GM18951 (cell line): ENCODE measurements at regions not wholly inside any gene's neighbourhood (a gene's known extent, or its start where the extent isn't known, plus 50 kb on each side); places are given as distances from the start of the nearest gene placed in this dataset.
"Not testable (repeated sequence)": the region's sequence is repeated elsewhere in the genome, so short reads cannot be mapped to it uniquely, and the experiment has no call there.

Experiments
- POLR2A ChIP-seq: IDR thresholded peaks from 4 replicates; pipeline ENCODE4 v1.6.1; 2011; ENCODE audit warnings: mild to moderate bottlenecking; ENCODE audit not compliant: insufficient read length, insufficient read depth; ENCODE audit errors: extremely low read depth
- in situ Hi-C: fragments of 300-500 bp; cut with MboI; formaldehyde crosslinking; loops from one replicate; pipeline ENCODE4 v1.12.0; 2022; ENCODE audit warnings: low sequenced_read_pairs, mixed read lengths, inconsistent platforms; ENCODE audit not compliant: unreplicated experiment

- in situ Hi-C loops = no loop called here
These were observed 202.7 kb downstream of the RHOU start for GRCh38 chr1:228937851-228938536.

GRCh38 chr1:228938537-228938901, 203.2 kb downstream of the RHOU start:
- in situ Hi-C loops = no loop called here
- no peak for TF ChIP-seq POLR2A

More at GRCh38 chr1:228937851-228938536, 202.7 kb downstream of the RHOU start:
- TF ChIP-seq POLR2A = no peak

GRCh38 chr1:228939001-228939691, 203.9 kb downstream of the RHOU start:
- in situ Hi-C loops = no loop called here

GRCh38 chr1:228939881-228940392, 204.7 kb downstream of the RHOU start:
- TF ChIP-seq POLR2A = no peak
- in situ Hi-C loops = no loop called here

More at GRCh38 chr1:228939001-228939691, 203.9 kb downstream of the RHOU start:
- no peak for TF ChIP-seq POLR2A

GRCh38 chr1:228940526-228940925, 205.2 kb downstream of the RHOU start:
- no peak for TF ChIP-seq POLR2A
- in situ Hi-C loops = no loop called here

- TF ChIP-seq POLR2A = no peak
- in situ Hi-C loops = no loop called here
These were observed 205.6 kb downstream of the RHOU start for GRCh38 chr1:228940926-228941325.

GRCh38 chr1:228941666-228942065, 206.4 kb downstream of the RHOU start:
- in situ Hi-C loops = no loop called here
- TF ChIP-seq POLR2A = no peak

- in situ Hi-C loops = no loop called here
These were observed 208.2 kb downstream of the RHOU start for GRCh38 chr1:228943436-228943835.

GRCh38 chr1:228944296-228944695, 209.0 kb downstream of the RHOU start:
- in situ Hi-C loops = no loop called here
- TF ChIP-seq POLR2A = no peak

More at GRCh38 chr1:228943436-228943835, 208.2 kb downstream of the RHOU start:
- no peak for TF ChIP-seq POLR2A

GRCh38 chr1:228944935-228945371, 209.7 kb downstream of the RHOU start:
- no peak for TF ChIP-seq POLR2A
- in situ Hi-C loops = no loop called here

- TF ChIP-seq POLR2A = no peak
These were observed 210.6 kb downstream of the RHOU start for GRCh38 chr1:228945885-228946284.

GRCh38 chr1:228949617-228950016, 214.3 kb downstream of the RHOU start:
- in situ Hi-C loops = not testable (repeated sequence)

More at GRCh38 chr1:228945885-228946284, 210.6 kb downstream of the RHOU start:
- in situ Hi-C loops = no loop called here

- in situ Hi-C loops = no loop called here
- no peak for TF ChIP-seq POLR2A
These were observed 217.9 kb downstream of the RHOU start for GRCh38 chr1:228953207-228953606.

GRCh38 chr1:228953808-228954207, 218.5 kb downstream of the RHOU start:
- in situ Hi-C loops = not testable (repeated sequence)
